ENCODE measurements at regions not wholly inside any gene's neighbourhood (a gene's known extent, or its start where the extent isn't known, plus 50 kb on each side); places are given as distances from the start of the nearest gene placed in this dataset.
A peak's percentile ranks its signal among the peaks of the same experiment; 100 is the strongest.

DNA sequence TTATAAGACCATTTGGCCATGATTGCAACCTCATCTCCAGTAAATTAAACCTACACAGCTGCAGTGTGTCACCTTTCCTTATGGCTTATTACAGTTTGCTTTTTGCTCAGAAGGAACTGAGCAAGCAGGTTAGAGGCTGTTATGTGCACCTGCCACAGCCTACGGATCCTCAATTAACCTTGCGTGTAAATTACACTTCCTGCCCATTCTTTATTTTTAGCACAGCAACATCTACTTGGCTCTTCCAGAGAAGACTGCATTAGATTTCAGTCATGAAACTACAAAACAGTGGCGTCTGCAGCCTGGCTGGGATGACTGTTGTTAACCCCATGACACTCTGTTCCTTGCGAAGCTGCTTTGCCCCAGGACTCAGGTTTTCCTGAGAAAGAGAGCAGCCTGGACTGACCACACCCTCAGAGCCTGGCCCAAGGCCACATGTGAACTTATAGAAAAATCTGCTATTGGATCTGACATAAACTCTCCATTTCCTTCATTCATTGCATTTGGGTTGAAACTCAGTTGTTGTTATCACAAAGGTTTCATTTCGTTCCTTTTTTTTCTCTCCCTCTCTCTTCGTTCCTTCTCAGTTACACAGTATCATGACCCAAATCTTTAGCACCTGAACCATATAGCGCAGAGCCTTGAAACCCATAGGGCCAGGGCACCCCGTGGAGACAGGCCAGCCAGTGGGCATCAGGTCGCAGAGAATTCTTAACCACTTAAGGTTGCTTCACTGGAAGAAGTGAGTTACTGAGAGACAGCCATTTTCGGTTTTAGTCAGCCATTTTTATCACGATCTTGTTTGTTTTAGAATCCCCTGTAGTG is 138.6 kb downstream of the PALM2AKAP2 start (continued):
- TF ChIP-seq, protein P1, sequence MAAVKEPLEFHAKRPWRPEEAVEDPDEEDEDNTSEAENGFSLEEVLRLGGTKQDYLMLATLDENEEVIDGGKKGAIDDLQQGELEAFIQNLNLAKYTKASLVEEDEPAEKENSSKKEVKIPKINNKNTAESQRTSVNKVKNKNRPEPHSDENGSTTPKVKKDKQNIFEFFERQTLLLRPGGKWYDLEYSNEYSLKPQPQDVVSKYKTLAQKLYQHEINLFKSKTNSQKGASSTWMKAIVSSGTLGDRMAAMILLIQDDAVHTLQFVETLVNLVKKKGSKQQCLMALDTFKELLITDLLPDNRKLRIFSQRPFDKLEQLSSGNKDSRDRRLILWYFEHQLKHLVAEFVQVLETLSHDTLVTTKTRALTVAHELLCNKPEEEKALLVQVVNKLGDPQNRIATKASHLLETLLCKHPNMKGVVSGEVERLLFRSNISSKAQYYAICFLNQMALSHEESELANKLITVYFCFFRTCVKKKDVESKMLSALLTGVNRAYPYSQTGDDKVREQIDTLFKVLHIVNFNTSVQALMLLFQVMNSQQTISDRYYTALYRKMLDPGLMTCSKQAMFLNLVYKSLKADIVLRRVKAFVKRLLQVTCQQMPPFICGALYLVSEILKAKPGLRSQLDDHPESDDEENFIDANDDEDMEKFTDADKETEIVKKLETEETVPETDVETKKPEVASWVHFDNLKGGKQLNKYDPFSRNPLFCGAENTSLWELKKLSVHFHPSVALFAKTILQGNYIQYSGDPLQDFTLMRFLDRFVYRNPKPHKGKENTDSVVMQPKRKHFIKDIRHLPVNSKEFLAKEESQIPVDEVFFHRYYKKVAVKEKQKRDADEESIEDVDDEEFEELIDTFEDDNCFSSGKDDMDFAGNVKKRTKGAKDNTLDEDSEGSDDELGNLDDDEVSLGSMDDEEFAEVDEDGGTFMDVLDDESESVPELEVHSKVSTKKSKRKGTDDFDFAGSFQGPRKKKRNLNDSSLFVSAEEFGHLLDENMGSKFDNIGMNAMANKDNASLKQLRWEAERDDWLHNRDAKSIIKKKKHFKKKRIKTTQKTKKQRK (IDR thresholded peaks at IDR 0.05; ENCODE audit: low read depth, low read length): no peak
- TF ChIP-seq HDGF (IDR thresholded peaks at IDR 0.05) (peak; percentile 70), IRF4 (IDR thresholded peaks at IDR 0.05; ENCODE audit: low read depth, low read length) (peak; percentile 36; the same call in 1 of the 2 replicates), ZSCAN29 (IDR thresholded peaks at IDR 0.05) (no peak), SREBF2 (IDR thresholded peaks at IDR 0.05; ENCODE audit: low read length) (no peak), TBL1XR1 (IDR thresholded peaks at IDR 0.05; ENCODE audit: low read depth, low read length) (peak; percentile 29; the same call in 1 of the 2 replicates), CREM (IDR thresholded peaks at IDR 0.05; ENCODE audit: low read depth) (peak; percentile 86), ESRRA (IDR thresholded peaks at IDR 0.05; ENCODE audit: low read length) (no peak), ZZZ3 (IDR thresholded peaks at IDR 0.05; ENCODE audit: control insufficient read depth, insufficient read length, low read depth) (no peak), POU2F2 (IDR thresholded peaks at IDR 0.05; ENCODE audit: borderline replicate concordance, low read depth, low read length) (no peak), TAF1 (IDR thresholded peaks at IDR 0.05; ENCODE audit: borderline replicate concordance, low read depth, low read length) (peak; percentile 33)
- TF ChIP-seq, protein P2, sequence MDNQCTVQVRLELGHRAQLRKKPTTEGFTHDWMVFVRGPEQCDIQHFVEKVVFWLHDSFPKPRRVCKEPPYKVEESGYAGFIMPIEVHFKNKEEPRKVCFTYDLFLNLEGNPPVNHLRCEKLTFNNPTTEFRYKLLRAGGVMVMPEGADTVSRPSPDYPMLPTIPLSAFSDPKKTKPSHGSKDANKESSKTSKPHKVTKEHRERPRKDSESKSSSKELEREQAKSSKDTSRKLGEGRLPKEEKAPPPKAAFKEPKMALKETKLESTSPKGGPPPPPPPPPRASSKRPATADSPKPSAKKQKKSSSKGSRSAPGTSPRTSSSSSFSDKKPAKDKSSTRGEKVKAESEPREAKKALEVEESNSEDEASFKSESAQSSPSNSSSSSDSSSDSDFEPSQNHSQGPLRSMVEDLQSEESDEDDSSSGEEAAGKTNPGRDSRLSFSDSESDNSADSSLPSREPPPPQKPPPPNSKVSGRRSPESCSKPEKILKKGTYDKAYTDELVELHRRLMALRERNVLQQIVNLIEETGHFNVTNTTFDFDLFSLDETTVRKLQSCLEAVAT (IDR thresholded peaks at IDR 0.05): no peak; the same call in 1 of the 2 replicates
- TF ChIP-seq, protein P3, sequence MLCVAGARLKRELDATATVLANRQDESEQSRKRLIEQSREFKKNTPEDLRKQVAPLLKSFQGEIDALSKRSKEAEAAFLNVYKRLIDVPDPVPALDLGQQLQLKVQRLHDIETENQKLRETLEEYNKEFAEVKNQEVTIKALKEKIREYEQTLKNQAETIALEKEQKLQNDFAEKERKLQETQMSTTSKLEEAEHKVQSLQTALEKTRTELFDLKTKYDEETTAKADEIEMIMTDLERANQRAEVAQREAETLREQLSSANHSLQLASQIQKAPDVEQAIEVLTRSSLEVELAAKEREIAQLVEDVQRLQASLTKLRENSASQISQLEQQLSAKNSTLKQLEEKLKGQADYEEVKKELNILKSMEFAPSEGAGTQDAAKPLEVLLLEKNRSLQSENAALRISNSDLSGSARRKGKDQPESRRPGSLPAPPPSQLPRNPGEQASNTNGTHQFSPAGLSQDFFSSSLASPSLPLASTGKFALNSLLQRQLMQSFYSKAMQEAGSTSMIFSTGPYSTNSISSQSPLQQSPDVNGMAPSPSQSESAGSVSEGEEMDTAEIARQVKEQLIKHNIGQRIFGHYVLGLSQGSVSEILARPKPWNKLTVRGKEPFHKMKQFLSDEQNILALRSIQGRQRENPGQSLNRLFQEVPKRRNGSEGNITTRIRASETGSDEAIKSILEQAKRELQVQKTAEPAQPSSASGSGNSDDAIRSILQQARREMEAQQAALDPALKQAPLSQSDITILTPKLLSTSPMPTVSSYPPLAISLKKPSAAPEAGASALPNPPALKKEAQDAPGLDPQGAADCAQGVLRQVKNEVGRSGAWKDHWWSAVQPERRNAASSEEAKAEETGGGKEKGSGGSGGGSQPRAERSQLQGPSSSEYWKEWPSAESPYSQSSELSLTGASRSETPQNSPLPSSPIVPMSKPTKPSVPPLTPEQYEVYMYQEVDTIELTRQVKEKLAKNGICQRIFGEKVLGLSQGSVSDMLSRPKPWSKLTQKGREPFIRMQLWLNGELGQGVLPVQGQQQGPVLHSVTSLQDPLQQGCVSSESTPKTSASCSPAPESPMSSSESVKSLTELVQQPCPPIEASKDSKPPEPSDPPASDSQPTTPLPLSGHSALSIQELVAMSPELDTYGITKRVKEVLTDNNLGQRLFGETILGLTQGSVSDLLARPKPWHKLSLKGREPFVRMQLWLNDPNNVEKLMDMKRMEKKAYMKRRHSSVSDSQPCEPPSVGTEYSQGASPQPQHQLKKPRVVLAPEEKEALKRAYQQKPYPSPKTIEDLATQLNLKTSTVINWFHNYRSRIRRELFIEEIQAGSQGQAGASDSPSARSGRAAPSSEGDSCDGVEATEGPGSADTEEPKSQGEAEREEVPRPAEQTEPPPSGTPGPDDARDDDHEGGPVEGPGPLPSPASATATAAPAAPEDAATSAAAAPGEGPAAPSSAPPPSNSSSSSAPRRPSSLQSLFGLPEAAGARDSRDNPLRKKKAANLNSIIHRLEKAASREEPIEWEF (IDR thresholded peaks at IDR 0.05; ENCODE audit: insufficient replicate concordance, low read depth, low read length): no peak
- TF ChIP-seq, protein P4, sequence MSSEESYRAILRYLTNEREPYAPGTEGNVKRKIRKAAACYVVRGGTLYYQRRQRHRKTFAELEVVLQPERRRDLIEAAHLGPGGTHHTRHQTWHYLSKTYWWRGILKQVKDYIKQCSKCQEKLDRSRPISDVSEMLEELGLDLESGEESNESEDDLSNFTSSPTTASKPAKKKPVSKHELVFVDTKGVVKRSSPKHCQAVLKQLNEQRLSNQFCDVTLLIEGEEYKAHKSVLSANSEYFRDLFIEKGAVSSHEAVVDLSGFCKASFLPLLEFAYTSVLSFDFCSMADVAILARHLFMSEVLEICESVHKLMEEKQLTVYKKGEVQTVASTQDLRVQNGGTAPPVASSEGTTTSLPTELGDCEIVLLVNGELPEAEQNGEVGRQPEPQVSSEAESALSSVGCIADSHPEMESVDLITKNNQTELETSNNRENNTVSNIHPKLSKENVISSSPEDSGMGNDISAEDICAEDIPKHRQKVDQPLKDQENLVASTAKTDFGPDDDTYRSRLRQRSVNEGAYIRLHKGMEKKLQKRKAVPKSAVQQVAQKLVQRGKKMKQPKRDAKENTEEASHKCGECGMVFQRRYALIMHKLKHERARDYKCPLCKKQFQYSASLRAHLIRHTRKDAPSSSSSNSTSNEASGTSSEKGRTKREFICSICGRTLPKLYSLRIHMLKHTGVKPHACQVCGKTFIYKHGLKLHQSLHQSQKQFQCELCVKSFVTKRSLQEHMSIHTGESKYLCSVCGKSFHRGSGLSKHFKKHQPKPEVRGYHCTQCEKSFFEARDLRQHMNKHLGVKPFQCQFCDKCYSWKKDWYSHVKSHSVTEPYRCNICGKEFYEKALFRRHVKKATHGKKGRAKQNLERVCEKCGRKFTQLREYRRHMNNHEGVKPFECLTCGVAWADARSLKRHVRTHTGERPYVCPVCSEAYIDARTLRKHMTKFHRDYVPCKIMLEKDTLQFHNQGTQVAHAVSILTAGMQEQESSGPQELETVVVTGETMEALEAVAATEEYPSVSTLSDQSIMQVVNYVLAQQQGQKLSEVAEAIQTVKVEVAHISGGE (CRISPR knock-in tag; IDR thresholded peaks at IDR 0.05): no peak
- TF ChIP-seq, protein P5, sequence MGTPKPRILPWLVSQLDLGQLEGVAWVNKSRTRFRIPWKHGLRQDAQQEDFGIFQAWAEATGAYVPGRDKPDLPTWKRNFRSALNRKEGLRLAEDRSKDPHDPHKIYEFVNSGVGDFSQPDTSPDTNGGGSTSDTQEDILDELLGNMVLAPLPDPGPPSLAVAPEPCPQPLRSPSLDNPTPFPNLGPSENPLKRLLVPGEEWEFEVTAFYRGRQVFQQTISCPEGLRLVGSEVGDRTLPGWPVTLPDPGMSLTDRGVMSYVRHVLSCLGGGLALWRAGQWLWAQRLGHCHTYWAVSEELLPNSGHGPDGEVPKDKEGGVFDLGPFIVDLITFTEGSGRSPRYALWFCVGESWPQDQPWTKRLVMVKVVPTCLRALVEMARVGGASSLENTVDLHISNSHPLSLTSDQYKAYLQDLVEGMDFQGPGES (IDR thresholded peaks at IDR 0.05): no peak
